OCI-LY1 (cell line): ENCODE measurements at regions not wholly inside any gene's neighbourhood (a gene's known extent, or its start where the extent isn't known, plus 50 kb on each side); places are given as distances from the start of the nearest gene placed in this dataset.

Experiments used
- CTCF ChIP-seq: fragments of 200-600 bp; sonication (generic), shearing (Covaris generic); IDR thresholded peaks from 2 replicates; pipeline ENCODE4 v1.5.1; 2017; ENCODE audit warnings: mild to moderate bottlenecking, antibody characterized with exemption, low read length, moderate library complexity, mixed read lengths
- EZH2 ChIP-seq: fragments of 200-600 bp; sonication (generic), shearing (Covaris generic); IDR thresholded peaks from 2 replicates; pipeline ENCODE4 v1.8.0; 2017; ENCODE audit warnings: borderline replicate concordance, mixed run types, mild to moderate bottlenecking, antibody characterized with exemption, low read length, moderate library complexity, mixed read lengths

DNA sequence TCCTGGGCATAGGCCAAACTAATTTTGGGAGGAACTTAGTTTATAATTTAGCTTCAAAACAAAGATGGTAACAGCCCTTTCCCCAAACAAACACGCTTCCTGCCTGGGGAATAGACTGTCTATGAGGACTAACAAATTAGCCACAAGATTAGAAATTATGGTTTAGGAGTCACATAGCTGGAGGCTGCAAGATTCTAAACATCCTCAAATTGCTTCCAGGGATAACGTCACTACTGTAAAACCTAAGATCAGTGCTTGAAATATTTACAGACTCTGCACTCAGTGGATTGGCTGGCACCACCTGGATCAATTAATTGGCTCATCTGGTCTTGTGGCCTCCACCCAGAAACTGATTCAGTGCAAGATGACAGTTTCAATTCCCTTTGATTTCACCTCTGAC, 118.0 kb upstream of the TACR1 start:
- no peak for TF ChIP-seq CTCF
- TF ChIP-seq EZH2, result no peak
